H9 (cell line): ENCODE measurements at regions not wholly inside any gene's neighbourhood (a gene's known extent, or its start where the extent isn't known, plus 50 kb on each side); places are given as distances from the start of the nearest gene placed in this dataset.

ENCODE experiments used
- DNase-seq: peaks from one replicate; pipeline ENCODE4 v3.0.0-alpha.2; 2017
- H2AFZ ChIP-seq: one replicate; pipeline ENCODE4 v1.6.1; 2013; ENCODE audit warnings: mild to moderate bottlenecking, low read length, control low read depth, moderate library complexity
- H2AK5ac ChIP-seq: 2 replicates; pipeline ENCODE4 v1.6.1; 2013; ENCODE audit warnings: low read length, control low read depth, mixed read lengths; ENCODE audit not compliant: insufficient read length
- H2BK120ac ChIP-seq: one replicate; pipeline ENCODE4 v1.6.1; 2013; ENCODE audit warnings: low read depth, mild to moderate bottlenecking, low read length, control low read depth, inconsistent platforms; ENCODE audit not compliant: poor library complexity, severe bottlenecking
- H2BK12ac ChIP-seq: 2 replicates; pipeline ENCODE4 v1.6.1; 2013; ENCODE audit warnings: low read length, control low read depth, mixed read lengths, low read depth; ENCODE audit not compliant: insufficient read length
- H2BK15ac ChIP-seq: 2 replicates; pipeline ENCODE4 v1.6.1; 2013; ENCODE audit warnings: low read depth, low read length, control low read depth
- H2BK20ac ChIP-seq: one replicate; pipeline ENCODE4 v1.6.1; 2013; ENCODE audit warnings: low read depth, mild to moderate bottlenecking, low read length, control low read depth, inconsistent platforms; ENCODE audit not compliant: poor library complexity, severe bottlenecking
- H2BK5ac ChIP-seq: 2 replicates; pipeline ENCODE4 v1.6.1; 2013; ENCODE audit warnings: low read length, control low read depth, mixed read lengths; ENCODE audit not compliant: insufficient read length
- H3K14ac ChIP-seq: 2 replicates; pipeline ENCODE4 v1.6.1; 2013; ENCODE audit warnings: low read length, control low read depth; ENCODE audit not compliant: insufficient read depth
- H3K18ac ChIP-seq: 2 replicates; pipeline ENCODE4 v1.6.1; 2013; ENCODE audit warnings: low read depth, mild to moderate bottlenecking, mixed read lengths, low read length, control low read depth; ENCODE audit not compliant: insufficient read length
- H3K23ac ChIP-seq: 2 replicates; pipeline ENCODE4 v1.6.1; 2013; ENCODE audit warnings: low read length, control low read depth, mixed read lengths, low read depth; ENCODE audit not compliant: insufficient read length
- H3K23me2 ChIP-seq: 2 replicates; pipeline ENCODE4 v1.6.1; 2013; ENCODE audit warnings: low read depth, mild to moderate bottlenecking, mixed read lengths, low read length, control low read depth; ENCODE audit not compliant: insufficient read length, poor library complexity, severe bottlenecking
- H3K27ac ChIP-seq: 2 replicates; pipeline ENCODE4 v1.5.1; 2013; ENCODE audit warnings: low read length, control low read depth, mixed read lengths, low read depth; ENCODE audit not compliant: insufficient read length
- H3K27me3 ChIP-seq: 2 replicates; pipeline ENCODE4 v1.6.1; 2013; ENCODE audit warnings: low read length, control low read depth, inconsistent platforms; ENCODE audit not compliant: insufficient read depth
- H3K4ac ChIP-seq: 2 replicates; pipeline ENCODE4 v1.6.1; 2013; ENCODE audit warnings: low read depth, mild to moderate bottlenecking, control low read depth, inconsistent platforms, low read length, moderate library complexity
- H3K4me1 ChIP-seq: 2 replicates; pipeline ENCODE4 v1.6.1; 2013; ENCODE audit warnings: low read length, control low read depth, inconsistent platforms; ENCODE audit not compliant: insufficient read depth
- H3K4me2 ChIP-seq: 2 replicates; pipeline ENCODE4 v1.6.1; 2013; ENCODE audit warnings: low read length, control low read depth, mixed read lengths; ENCODE audit not compliant: insufficient read length, insufficient read depth
- H3K56ac ChIP-seq: 2 replicates; pipeline ENCODE4 v1.6.1; 2013; ENCODE audit warnings: low read depth, mild to moderate bottlenecking, mixed read lengths, low read length, control low read depth; ENCODE audit not compliant: insufficient read length
- H3K79me1 ChIP-seq: 2 replicates; pipeline ENCODE4 v1.6.1; 2013; ENCODE audit warnings: low read depth, mild to moderate bottlenecking, moderate library complexity, low read length, control low read depth, inconsistent platforms; ENCODE audit not compliant: insufficient read depth, poor library complexity, severe bottlenecking
- H3K79me2 ChIP-seq: 2 replicates; pipeline ENCODE4 v1.6.1; 2013; ENCODE audit warnings: low read length, control low read depth, inconsistent platforms; ENCODE audit not compliant: insufficient read depth
- H3K9ac ChIP-seq: 2 replicates; pipeline ENCODE4 v1.6.1; 2013; ENCODE audit warnings: low read length, control low read depth, mixed read lengths; ENCODE audit not compliant: insufficient read length; ENCODE audit errors: extremely low read depth
- H3K9me3 ChIP-seq: one replicate; pipeline ENCODE4 v1.6.1; 2013; ENCODE audit warnings: low read depth, low read length, inconsistent platforms; ENCODE audit not compliant: control insufficient read depth
- H3T11ph ChIP-seq: one replicate; pipeline ENCODE4 v1.6.1; 2013; ENCODE audit warnings: mild to moderate bottlenecking, low read length, control low read depth, inconsistent platforms
- H4K20me1 ChIP-seq: one replicate; pipeline ENCODE4 v1.6.1; 2013; ENCODE audit not compliant: control insufficient read depth, insufficient read length, insufficient read depth
- H4K5ac ChIP-seq: 2 replicates; pipeline ENCODE4 v1.6.1; 2013; ENCODE audit warnings: low read depth, mild to moderate bottlenecking, mixed read lengths, low read length, control low read depth; ENCODE audit not compliant: insufficient read length
- H4K8ac ChIP-seq: replicated peaks from 2 replicates; pipeline ENCODE4 v1.6.1; 2013; ENCODE audit warnings: low read length, control low read depth, mixed read lengths, low read depth; ENCODE audit not compliant: insufficient read length
- H4K91ac ChIP-seq: 2 replicates; pipeline ENCODE4 v1.6.1; 2013; ENCODE audit warnings: low read depth, mild to moderate bottlenecking, moderate library complexity, mixed read lengths, low read length, control low read depth; ENCODE audit not compliant: insufficient read length
- H3K27ac Mint-ChIP-seq, 3 experiments: 2 replicates in 2 of 3; 3 replicates in 1 of 3; pipeline ENCODE4 v1.8.0; 2020 to 2021; ENCODE audit warnings: mixed read lengths in 3 of 3, mild to moderate bottlenecking in 1 of 3, moderate library complexity in 1 of 3
- H3K27me3 Mint-ChIP-seq: 2 replicates; pipeline ENCODE4 v1.8.0; 2021; ENCODE audit warnings: low read depth, mild to moderate bottlenecking, moderate library complexity, mixed read lengths
- H3K36me3 Mint-ChIP-seq, 3 experiments: 2 replicates in 2 of 3; 3 replicates in 1 of 3; pipeline ENCODE4 v1.8.0; 2020 to 2021; ENCODE audit warnings: low read depth in 3 of 3, mixed read lengths in 3 of 3; ENCODE audit not compliant: insufficient read depth in 1 of 3
- H3K4me1 Mint-ChIP-seq, 2 experiments: 2 replicates each; pipeline ENCODE4 v1.8.0; 2020; ENCODE audit warnings: mixed read lengths in 2 of 2
- H3K4me3 Mint-ChIP-seq, 2 experiments: 2 replicates in 1 of 2; 3 replicates in 1 of 2; pipeline ENCODE4 v1.8.0; 2020 to 2021; ENCODE audit warnings: mild to moderate bottlenecking in 2 of 2, mixed read lengths in 2 of 2, moderate library complexity in 1 of 2
- H3K9me3 Mint-ChIP-seq, 2 experiments: 2 replicates in 1 of 2; 3 replicates in 1 of 2; pipeline ENCODE4 v1.8.0; 2020; ENCODE audit warnings: mild to moderate bottlenecking in 2 of 2, mixed read lengths in 2 of 2, moderate library complexity in 1 of 2
- CTCF ChIP-seq: fragments of 200-600 bp; sonication (generic); conservative IDR thresholded peaks from 3 replicates; pipeline ENCODE4 v1.8.0; 2021; ENCODE audit warnings: antibody characterized with exemption, mild to moderate bottlenecking
- WGBS: extraction: QIAGEN DNeasy Blood & Tissue Kit; methylation state at CpG from one replicate; pipeline ENCODE4 v1.1.7; 2013; ENCODE audit warnings: missing lambda C conversion rate, low lambda C conversion rate, mixed read lengths; ENCODE audit not compliant: insufficient read length; ENCODE audit errors: extremely low coverage; 5-methylcytosine and 5-hydroxymethylcytosine counted together

- H2BK120ac ChIP-seq: no peak overlapping the region
- Mint-ChIP-seq H3K36me3 (no peaks in the 10 kb centered on the region), H3K27me3 (no peaks in the 10 kb centered on the region; the same call in 1 of the 2 replicates), H3K27ac (no peak overlapping the region), H3K4me1 (peaks cover 6 to 9% of the 10 kb centered on the region in 2 experiments), H3K9me3 (no peaks in the 10 kb centered on the region), H3K4me3 (no peak overlapping the region)
- H2BK15ac ChIP-seq: no peak overlapping the region
- H4K91ac ChIP-seq: no peak overlapping the region
- no peaks in the 10 kb centered on the region for H3K79me2 ChIP-seq
- no peaks in the 10 kb centered on the region for H4K20me1 ChIP-seq
- H3K9ac ChIP-seq: no peak overlapping the region
- H3K4ac ChIP-seq: no peak overlapping the region
- no peak overlapping the region for H3K4me2 ChIP-seq
- no CpG with 5 or more reads among the region's 1 CpG for WGBS
- H3K14ac ChIP-seq: no peak overlapping the region
- no peak overlapping the region for H2BK5ac ChIP-seq
- DNase-seq: no peak
- H2BK20ac ChIP-seq: no peak overlapping the region
- H4K8ac ChIP-seq: no peak overlapping the region
- no peak for TF ChIP-seq CTCF
- H3K23ac ChIP-seq: no peak overlapping the region
- H2AFZ ChIP-seq: no peak overlapping the region
- H3T11ph ChIP-seq: no peak overlapping the region
- H2BK12ac ChIP-seq: no peak overlapping the region
- no peaks in the 10 kb centered on the region for H3K27me3 ChIP-seq
- no peaks in the 10 kb centered on the region for H3K4me1 ChIP-seq
- H3K18ac ChIP-seq: peak overlapping the region; percentile 42
- no peaks in the 10 kb centered on the region for H3K23me2 ChIP-seq
- H2AK5ac ChIP-seq: no peak overlapping the region
- H3K9me3 ChIP-seq: no peaks in the 10 kb centered on the region
- H4K5ac ChIP-seq: no peak overlapping the region
- H3K56ac ChIP-seq: no peak overlapping the region
- H3K79me1 ChIP-seq: no peaks in the 10 kb centered on the region
- no peak overlapping the region for H3K27ac ChIP-seq
These were observed 165.5 kb downstream of the SCP2D1 start for GRCh38 chr20:18979132-18979531.
